ENCODE measurements at regions not wholly inside any gene's neighbourhood (a gene's known extent, or its start where the extent isn't known, plus 50 kb on each side); places are given as distances from the start of the nearest gene placed in this dataset.

GRCh38 chr19:31716826-31717225 is 367.6 kb upstream of the TSHZ3 start:
- Histone ChIP-seq H4K8ac (ENCODE audit: low read depth in 2 of 2, low read length in 2 of 2) (no peak overlapping the region), H3K23ac (ENCODE audit: low read depth, low read length) (no peak overlapping the region), H3K27me3 (ENCODE audit: control insufficient read depth, insufficient read depth, low read length) (no peaks in the 10 kb centered on the region), H4K20me1 (ENCODE audit: insufficient read depth, low read length) (no peaks in the 10 kb centered on the region), H4K91ac (ENCODE audit: insufficient read depth, low read depth, low read length) (no peak overlapping the region), H2BK5ac (ENCODE audit: low read depth, low read length, poor library complexity, severe bottlenecking) (no peak overlapping the region), H2BK120ac (ENCODE audit: low read depth, low read length) (no peak overlapping the region), H3K9me3 (ENCODE audit: control insufficient read depth, insufficient read depth, low read length) (no peaks in the 10 kb centered on the region; the same call in 1 of the 2 replicates), H3K4me3 (ENCODE audit: insufficient read depth, low read depth, low read length) (no peak overlapping the region), H4K5ac (ENCODE audit: low read depth, low read length) (no peak overlapping the region), H3K14ac (replicated peaks; ENCODE audit: low read depth, low read length) (no peak overlapping the region), H3K9ac (ENCODE audit: low read depth, low read length) (no peak overlapping the region), H3K27ac (ENCODE audit: insufficient read depth, low read length) (no peak overlapping the region), H2BK15ac (ENCODE audit: low read depth, low read length) (no peak overlapping the region), H2AFZ (replicated peaks; ENCODE audit: low read length, poor library complexity) (no peak overlapping the region), H3K18ac (ENCODE audit: low read depth, low read length) (no peak overlapping the region), H2AK9ac (replicated peaks; ENCODE audit: low read depth, low read length, poor library complexity) (no peak overlapping the region), H2AK5ac (ENCODE audit: low read depth, low read length) (no peak overlapping the region), H3K79me1 (ENCODE audit: low read depth in 1 of 2, low read length in 2 of 2) (no peaks in the 10 kb centered on the region), H3K4ac (ENCODE audit: low read depth, low read length) (no peak overlapping the region), H3K36me3 (ENCODE audit: control insufficient read depth, insufficient read depth, low read length) (no peaks in the 10 kb centered on the region), H3K9me1 (ENCODE audit: insufficient read depth, low read length) (no peaks in the 10 kb centered on the region), H3K4me2 (ENCODE audit: low read depth, low read length) (no peak overlapping the region), H2BK20ac (ENCODE audit: low read depth, low read length) (no peak overlapping the region), H3K4me1 (ENCODE audit: control insufficient read depth, insufficient read depth, low read length) (no peaks in the 10 kb centered on the region), H3K56ac (ENCODE audit: extremely low read depth, insufficient read depth, low read length) (no peak overlapping the region)
- TF ChIP-seq CTCF (conservative IDR thresholded peaks at IDR 0.05; ENCODE audit: low read depth, low read length) = no peak
- no peak for TF ChIP-seq RFX5 (IDR thresholded peaks at IDR 0.05; ENCODE audit: low read depth, low read length)
- no peak for TF ChIP-seq RCOR1 (IDR thresholded peaks at IDR 0.05; ENCODE audit: insufficient replicate concordance, low read length)
- no peak for TF ChIP-seq CHD1 (IDR thresholded peaks at IDR 0.05; ENCODE audit: low read depth, low read length)
- in situ Hi-C loops (cut with MboI; ENCODE audit: low sequenced_read_pairs) (no loop called here), dilution Hi-C loops (cut with HindIII; ENCODE audit: low sequenced_read_pairs, unreplicated experiment) (no loop called here), intact Hi-C loops (cut with micrococcal nuclease) (no loop called here)
- ATAC-seq (ENCODE audit: low read depth) = no peak
- ChIA-PET POLR2A (ENCODE audit: unreplicated experiment) (no interaction called here), CTCF (no interaction called here)
- WGBS, 2 experiments (ENCODE audit: extremely low coverage in 2 of 2, insufficient read length in 1 of 2) = 80% methylated on average over 1 of the region's 6 CpGs; no CpG with 5 or more reads in 1 of the 2 experiments
- no peak for DNase-seq
- no TSS peak for BruUV-seq (replicated peaks)

Measured in IMR-90 (cell line).